ENCODE measurements at regions not wholly inside any gene's neighbourhood (a gene's known extent, or its start where the extent isn't known, plus 50 kb on each side); places are given as distances from the start of the nearest gene placed in this dataset.
"Not testable (repeated sequence)": the region's sequence is repeated elsewhere in the genome, so short reads cannot be mapped to it uniquely, and the experiment has no call there.

DNA sequence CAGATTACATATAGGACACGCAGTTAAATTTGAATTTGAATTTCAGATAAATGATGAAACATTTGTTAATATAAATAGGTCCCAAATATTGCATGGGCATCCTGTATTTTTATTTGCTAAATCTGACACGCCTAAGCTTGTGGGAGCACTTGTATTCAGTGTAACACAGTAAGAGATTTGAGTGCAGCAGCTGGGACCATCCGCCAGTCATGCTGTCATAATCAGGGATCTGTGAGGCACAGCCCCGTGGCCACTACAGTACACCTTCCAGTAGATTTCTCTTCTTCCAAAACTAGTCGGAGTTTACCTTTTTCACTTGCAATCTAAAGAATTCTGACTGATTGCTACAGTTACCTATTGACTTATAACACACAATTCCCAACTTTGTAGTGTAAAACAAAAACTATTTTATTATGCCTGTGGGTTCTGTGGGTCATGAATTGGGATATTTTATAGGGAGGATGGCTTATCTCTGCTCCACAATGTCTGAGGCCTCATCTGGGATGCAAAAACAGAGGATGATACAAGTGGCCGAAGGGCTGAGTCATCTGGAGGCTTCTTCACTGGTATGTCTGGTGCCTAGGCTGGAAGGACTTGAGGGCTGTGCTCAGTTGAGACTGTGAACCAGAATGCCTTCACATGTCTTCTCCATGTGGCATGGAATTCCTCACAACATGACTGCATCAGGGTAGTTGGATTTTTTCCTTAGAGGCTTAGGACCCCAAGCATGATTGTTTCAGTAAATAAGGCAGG is 74.1 kb downstream of the PRSS23 start:
- peaks cover 20% of the 10 kb centered on the region for H3K4me1 Mint-ChIP-seq (ENCODE audit: low read depth, unreplicated experiment)
- ChIA-PET CTCF (no interaction called here), POLR2A (no interaction called here)
- TF ChIP-seq, protein P1, sequence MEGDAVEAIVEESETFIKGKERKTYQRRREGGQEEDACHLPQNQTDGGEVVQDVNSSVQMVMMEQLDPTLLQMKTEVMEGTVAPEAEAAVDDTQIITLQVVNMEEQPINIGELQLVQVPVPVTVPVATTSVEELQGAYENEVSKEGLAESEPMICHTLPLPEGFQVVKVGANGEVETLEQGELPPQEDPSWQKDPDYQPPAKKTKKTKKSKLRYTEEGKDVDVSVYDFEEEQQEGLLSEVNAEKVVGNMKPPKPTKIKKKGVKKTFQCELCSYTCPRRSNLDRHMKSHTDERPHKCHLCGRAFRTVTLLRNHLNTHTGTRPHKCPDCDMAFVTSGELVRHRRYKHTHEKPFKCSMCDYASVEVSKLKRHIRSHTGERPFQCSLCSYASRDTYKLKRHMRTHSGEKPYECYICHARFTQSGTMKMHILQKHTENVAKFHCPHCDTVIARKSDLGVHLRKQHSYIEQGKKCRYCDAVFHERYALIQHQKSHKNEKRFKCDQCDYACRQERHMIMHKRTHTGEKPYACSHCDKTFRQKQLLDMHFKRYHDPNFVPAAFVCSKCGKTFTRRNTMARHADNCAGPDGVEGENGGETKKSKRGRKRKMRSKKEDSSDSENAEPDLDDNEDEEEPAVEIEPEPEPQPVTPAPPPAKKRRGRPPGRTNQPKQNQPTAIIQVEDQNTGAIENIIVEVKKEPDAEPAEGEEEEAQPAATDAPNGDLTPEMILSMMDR (IDR thresholded peaks at IDR 0.05; ENCODE audit: insufficient read depth in 1 of 2, low read depth in 1 of 2, low read length in 1 of 2, severe bottlenecking in 1 of 2, unreplicated experiment in 1 of 2): no peak
- no peaks in the 10 kb centered on the region for H3K36me3 ChIP-seq (ENCODE audit: control insufficient read depth, insufficient read depth, low read length)
- no peaks in the 10 kb centered on the region for H3K27me3 Mint-ChIP-seq (ENCODE audit: insufficient read depth, unreplicated experiment)
- H3K27ac Mint-ChIP-seq (ENCODE audit: unreplicated experiment): no peak overlapping the region
- H3K4me3 ChIP-seq (ENCODE audit: low read depth, low read length): no peak overlapping the region
- no peak overlapping the region for H3K4me3 Mint-ChIP-seq (ENCODE audit: unreplicated experiment)
- H3K4me1 ChIP-seq: peaks cover 31% of the 10 kb centered on the region
- H3K36me3 Mint-ChIP-seq (ENCODE audit: insufficient read depth, unreplicated experiment): peaks cover 17% of the 10 kb centered on the region
- no peak for DNase-seq
- no peaks in the 10 kb centered on the region for H3K9me3 Mint-ChIP-seq (ENCODE audit: unreplicated experiment)
- H3K9me3 ChIP-seq: no peaks in the 10 kb centered on the region
- BruUV-seq (replicated peaks): no TSS peak
- intact Hi-C loops (cut with micrococcal nuclease; ENCODE audit: unreplicated experiment): no loop called here
- no peaks in the 10 kb centered on the region for H3K27me3 ChIP-seq (replicated peaks; ENCODE audit: control insufficient read depth, insufficient read depth, low read length)

DNA sequence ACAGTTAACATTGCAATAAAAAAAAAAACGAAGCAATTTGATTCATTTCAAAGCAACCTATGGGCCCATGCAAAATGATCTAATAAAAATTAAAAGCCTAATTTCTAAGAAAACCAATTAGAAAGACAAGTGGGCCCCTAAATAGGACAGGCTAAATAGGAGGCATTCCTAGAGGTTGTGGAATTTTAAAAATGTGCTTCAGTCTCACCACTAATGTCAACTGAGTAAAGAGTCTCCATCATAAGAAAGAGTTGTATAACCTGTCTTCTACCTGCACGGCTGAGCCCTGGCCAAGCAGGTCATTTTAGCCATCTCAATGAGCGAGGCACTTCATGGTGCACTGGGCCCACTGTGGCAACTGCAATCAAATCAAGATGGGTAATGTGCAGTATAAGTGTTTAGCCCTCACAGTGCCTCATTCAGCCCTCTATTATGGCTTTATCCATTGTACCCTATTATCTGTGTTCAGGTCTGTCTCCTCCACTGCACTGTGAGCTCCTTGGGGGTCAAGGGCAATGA is 76.4 kb downstream of the PRSS23 start:
- intact Hi-C loops (cut with micrococcal nuclease; ENCODE audit: unreplicated experiment): loop anchor here (1.0 kb wide), 1 partner anchor 26 kb away; no protein-coding TSS in a partner anchor
- CTCF ChIA-PET: interaction anchor here (0.7 to 0.8 kb wide), 2 partner anchors 58 to 218 kb away, joined by 3 read pairs; no protein-coding TSS in a partner anchor

DNA sequence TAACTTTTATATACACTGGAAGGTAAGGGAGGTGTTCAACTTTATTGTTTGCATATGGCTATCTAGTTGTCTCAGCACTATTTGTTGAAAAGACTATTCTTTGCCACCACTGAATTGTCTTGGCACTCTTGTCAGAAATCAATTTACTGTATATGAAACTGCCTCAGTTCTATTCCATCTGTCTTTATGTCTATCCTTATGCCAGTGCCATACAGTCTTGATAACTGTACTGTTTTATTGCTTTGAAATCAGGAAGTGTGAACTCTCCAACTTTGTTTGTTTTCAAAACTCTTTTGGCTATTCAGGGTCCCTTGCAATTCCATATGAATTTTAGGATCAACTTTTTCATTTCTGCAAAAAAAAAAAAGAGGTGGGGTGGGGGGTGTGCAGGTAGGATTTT is 77.2 kb downstream of the PRSS23 start:
- CTCF ChIA-PET: interaction anchor here (0.8 kb wide), 1 partner anchor 218 kb away, joined by 3 read pairs; no protein-coding TSS in a partner anchor
- intact Hi-C loops (cut with micrococcal nuclease; ENCODE audit: unreplicated experiment): no loop called here
- H3K27me3 Mint-ChIP-seq (ENCODE audit: insufficient read depth, unreplicated experiment): no peaks in the 10 kb centered on the region
- BruUV-seq (replicated peaks): no TSS peak
- peaks cover 17% of the 10 kb centered on the region for H3K36me3 Mint-ChIP-seq (ENCODE audit: insufficient read depth, unreplicated experiment)
- no peak for DNase-seq
- Histone ChIP-seq H3K36me3 (ENCODE audit: control insufficient read depth, insufficient read depth, low read length) (no peaks in the 10 kb centered on the region), H3K27me3 (replicated peaks; ENCODE audit: control insufficient read depth, insufficient read depth, low read length) (no peaks in the 10 kb centered on the region), H3K4me3 (ENCODE audit: low read depth, low read length) (no peak overlapping the region), H3K4me1 (peaks cover 20% of the 10 kb centered on the region), H3K9me3 (no peaks in the 10 kb centered on the region)
- POLR2A ChIA-PET: no interaction called here
- peak overlapping the region; percentile 1 for H3K27ac Mint-ChIP-seq (ENCODE audit: unreplicated experiment)
- TF ChIP-seq, protein P1 (IDR thresholded peaks at IDR 0.05; ENCODE audit: insufficient read depth in 1 of 2, low read depth in 1 of 2, low read length in 1 of 2, severe bottlenecking in 1 of 2, unreplicated experiment in 1 of 2): no peak
- no peak overlapping the region for H3K4me3 Mint-ChIP-seq (ENCODE audit: unreplicated experiment)
- no peaks in the 10 kb centered on the region for H3K9me3 Mint-ChIP-seq (ENCODE audit: unreplicated experiment)
- H3K4me1 Mint-ChIP-seq (ENCODE audit: low read depth, unreplicated experiment): peaks cover 7% of the 10 kb centered on the region

More for the DNA sequence above, 76.4 kb downstream of the PRSS23 start:
- H3K36me3 ChIP-seq (ENCODE audit: control insufficient read depth, insufficient read depth, low read length): no peaks in the 10 kb centered on the region
- BruUV-seq (replicated peaks): no TSS peak
- H3K27me3 ChIP-seq (replicated peaks; ENCODE audit: control insufficient read depth, insufficient read depth, low read length): no peaks in the 10 kb centered on the region
- H3K4me3 Mint-ChIP-seq (ENCODE audit: unreplicated experiment): no peak overlapping the region
- H3K4me3 ChIP-seq (ENCODE audit: low read depth, low read length): no peak overlapping the region
- no peaks in the 10 kb centered on the region for H3K27me3 Mint-ChIP-seq (ENCODE audit: insufficient read depth, unreplicated experiment)
- H3K36me3 Mint-ChIP-seq (ENCODE audit: insufficient read depth, unreplicated experiment): peaks cover 17% of the 10 kb centered on the region
- peak; percentile 65 to 71 for DNase-seq
- POLR2A ChIA-PET: no interaction called here
- peak overlapping the region; percentile 1 for H3K27ac Mint-ChIP-seq (ENCODE audit: unreplicated experiment)
- peaks cover 7% of the 10 kb centered on the region for H3K4me1 Mint-ChIP-seq (ENCODE audit: low read depth, unreplicated experiment)
- no peaks in the 10 kb centered on the region for H3K9me3 Mint-ChIP-seq (ENCODE audit: unreplicated experiment)
- peaks cover 22% of the 10 kb centered on the region for H3K4me1 ChIP-seq
- TF ChIP-seq, protein P1 (IDR thresholded peaks at IDR 0.05; ENCODE audit: insufficient read depth in 1 of 2, low read depth in 1 of 2, low read length in 1 of 2, severe bottlenecking in 1 of 2, unreplicated experiment in 1 of 2): no peak
- no peaks in the 10 kb centered on the region for H3K9me3 ChIP-seq

DNA sequence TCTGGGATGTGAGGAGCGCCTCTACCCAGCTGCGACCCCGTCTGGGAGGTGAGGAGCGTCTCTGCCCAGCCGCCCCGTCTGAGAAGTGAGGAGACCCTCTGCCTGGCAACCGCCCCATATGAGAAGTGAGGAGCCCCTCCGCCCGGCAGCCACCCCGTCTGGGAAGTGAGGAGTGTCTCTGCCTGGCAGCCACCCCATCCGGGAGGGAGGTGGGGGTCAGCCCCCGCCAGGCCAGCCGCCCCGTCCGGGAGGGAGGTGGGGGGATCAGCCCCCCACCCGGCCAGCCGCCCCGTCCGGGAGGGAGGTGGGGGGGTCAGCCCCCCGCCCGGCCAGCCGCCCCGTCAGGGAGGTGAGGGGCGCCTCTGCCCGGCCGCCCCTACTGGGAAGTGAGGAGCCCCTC is 76.0 kb downstream of the FZD4 start:
- Mint-ChIP-seq H3K36me3 (ENCODE audit: insufficient read depth, unreplicated experiment) (peaks cover 17% of the 10 kb centered on the region), H3K27ac (ENCODE audit: unreplicated experiment) (peak overlapping the region; percentile 35)
- BruUV-seq (replicated peaks): not testable (repeated sequence)

More for the DNA sequence above, 76.0 kb downstream of the FZD4 start:
- DNase-seq; H3K27me3 ChIP-seq (replicated peaks; ENCODE audit: control insufficient read depth, insufficient read depth, low read length); H3K4me1 Mint-ChIP-seq (ENCODE audit: low read depth, unreplicated experiment); H3K36me3 ChIP-seq (ENCODE audit: control insufficient read depth, insufficient read depth, low read length); H3K9me3 Mint-ChIP-seq (ENCODE audit: unreplicated experiment); H3K4me3 Mint-ChIP-seq (ENCODE audit: unreplicated experiment); POLR2A ChIA-PET; H3K27me3 Mint-ChIP-seq (ENCODE audit: insufficient read depth, unreplicated experiment); H3K4me3 ChIP-seq (ENCODE audit: low read depth, low read length); H3K9me3 ChIP-seq; CTCF ChIA-PET; intact Hi-C loops (cut with micrococcal nuclease; ENCODE audit: unreplicated experiment): not testable (repeated sequence)
- peaks cover 20% of the 10 kb centered on the region for H3K4me1 ChIP-seq

Measured in Caco-2 (cell line).